ENCODE measurements at regions not wholly inside any gene's neighbourhood (a gene's known extent, or its start where the extent isn't known, plus 50 kb on each side); places are given as distances from the start of the nearest gene placed in this dataset.

DNA sequence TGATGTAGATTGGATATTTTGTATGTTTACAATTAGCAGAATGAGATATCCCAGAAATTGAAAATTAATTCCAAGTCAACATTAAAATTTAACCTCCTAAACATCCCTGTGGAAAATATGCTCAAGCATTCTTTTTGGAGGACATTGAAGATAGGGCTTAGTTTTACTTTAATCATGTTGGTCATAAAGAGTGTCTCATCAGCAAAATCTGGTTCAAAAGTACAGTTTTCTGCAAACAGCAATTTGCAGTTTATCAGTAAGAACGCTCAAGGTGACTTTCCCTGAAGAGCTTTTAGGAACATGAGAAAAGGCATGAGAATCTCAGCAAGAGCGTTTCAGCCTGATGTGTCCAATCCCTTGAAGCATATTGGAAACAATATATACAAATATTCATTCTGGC lies 889.8 kb downstream of the CENPC start:
- no peak for ATAC-seq
- Histone ChIP-seq H3K27me3 (no peaks in the 10 kb centered on the region), H3K27ac (no peak overlapping the region), H3K9me3 (peaks cover 0 to 7% of the 10 kb centered on the region in 2 donors), H3K4me3 (no peak overlapping the region), H3K36me3 (no peaks in the 10 kb centered on the region), H3K4me1 (no peaks in the 10 kb centered on the region)
- intact Hi-C loops (cut with DNase I), result no loop called here
- TF ChIP-seq, protein P1, sequence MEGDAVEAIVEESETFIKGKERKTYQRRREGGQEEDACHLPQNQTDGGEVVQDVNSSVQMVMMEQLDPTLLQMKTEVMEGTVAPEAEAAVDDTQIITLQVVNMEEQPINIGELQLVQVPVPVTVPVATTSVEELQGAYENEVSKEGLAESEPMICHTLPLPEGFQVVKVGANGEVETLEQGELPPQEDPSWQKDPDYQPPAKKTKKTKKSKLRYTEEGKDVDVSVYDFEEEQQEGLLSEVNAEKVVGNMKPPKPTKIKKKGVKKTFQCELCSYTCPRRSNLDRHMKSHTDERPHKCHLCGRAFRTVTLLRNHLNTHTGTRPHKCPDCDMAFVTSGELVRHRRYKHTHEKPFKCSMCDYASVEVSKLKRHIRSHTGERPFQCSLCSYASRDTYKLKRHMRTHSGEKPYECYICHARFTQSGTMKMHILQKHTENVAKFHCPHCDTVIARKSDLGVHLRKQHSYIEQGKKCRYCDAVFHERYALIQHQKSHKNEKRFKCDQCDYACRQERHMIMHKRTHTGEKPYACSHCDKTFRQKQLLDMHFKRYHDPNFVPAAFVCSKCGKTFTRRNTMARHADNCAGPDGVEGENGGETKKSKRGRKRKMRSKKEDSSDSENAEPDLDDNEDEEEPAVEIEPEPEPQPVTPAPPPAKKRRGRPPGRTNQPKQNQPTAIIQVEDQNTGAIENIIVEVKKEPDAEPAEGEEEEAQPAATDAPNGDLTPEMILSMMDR (IDR thresholded peaks at IDR 0.05), result no peak
- no peak for DNase-seq

DNA sequence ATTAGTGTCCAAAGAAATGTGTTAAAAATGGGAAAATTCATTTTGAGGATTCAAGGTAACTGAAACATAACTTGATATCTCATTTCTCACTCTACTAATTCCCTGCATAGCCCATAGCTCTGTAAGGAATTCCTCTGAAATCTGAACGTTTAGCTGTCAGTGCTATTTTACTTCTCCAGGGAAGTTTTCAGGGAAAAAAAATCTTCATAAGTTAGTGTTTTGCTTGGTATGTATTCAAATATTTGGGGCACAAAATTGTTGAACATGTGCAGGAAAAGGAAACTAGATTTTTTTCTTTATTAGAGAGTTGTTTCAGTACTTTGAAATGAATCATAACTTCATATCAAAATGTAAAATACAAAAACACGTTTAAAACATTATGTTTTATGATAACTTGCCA lies 891.4 kb downstream of the CENPC start:
- no peak overlapping the region for H3K4me3 ChIP-seq
- ATAC-seq, result no peak
- DNase-seq, result no peak
- no peaks in the 10 kb centered on the region for H3K27me3 ChIP-seq
- H3K36me3 ChIP-seq, result no peaks in the 10 kb centered on the region
- intact Hi-C loops (cut with DNase I), result no loop called here
- peaks cover 0 to 7% of the 10 kb centered on the region in 2 donors for H3K9me3 ChIP-seq
- no peak overlapping the region for H3K27ac ChIP-seq
- H3K4me1 ChIP-seq, result no peaks in the 10 kb centered on the region
- TF ChIP-seq, protein P1 (IDR thresholded peaks at IDR 0.05), result no peak

GRCh38 chr4:66649236-66649635 lies 896.1 kb downstream of the CENPC start:
- no peak overlapping the region for H3K27ac ChIP-seq
- DNase-seq (no peak), ATAC-seq (no peak)
- no peaks in the 10 kb centered on the region for H3K36me3 ChIP-seq
- no peaks in the 10 kb centered on the region for H3K27me3 ChIP-seq
- H3K9me3 ChIP-seq, result peaks cover 0 to 7% of the 10 kb centered on the region in 2 donors
- TF ChIP-seq, protein P1 (IDR thresholded peaks at IDR 0.05), result no peak
- H3K4me1 ChIP-seq, result no peaks in the 10 kb centered on the region
- intact Hi-C loops (cut with DNase I), result no loop called here
- H3K4me3 ChIP-seq, result no peak overlapping the region

DNA sequence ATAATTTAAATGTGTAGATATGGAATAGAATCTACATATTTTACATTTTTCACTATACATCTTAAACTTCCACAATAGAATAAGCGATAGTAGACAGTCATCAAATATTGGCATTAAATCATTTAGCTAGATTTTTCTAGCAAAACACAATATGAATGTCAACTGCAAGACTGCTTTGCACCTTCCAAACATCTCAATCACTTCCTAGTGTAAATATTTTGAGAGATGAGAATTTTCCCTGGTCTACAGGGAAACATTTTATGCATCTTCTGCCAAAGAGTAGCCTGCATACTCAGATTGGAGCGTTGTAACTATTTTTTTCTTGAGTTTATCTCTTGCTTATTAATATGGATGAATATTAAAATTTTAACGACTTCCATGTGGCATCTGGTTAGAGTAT lies 897.4 kb downstream of the CENPC start:
- Histone ChIP-seq H3K27ac (no peak overlapping the region), H3K27me3 (no peaks in the 10 kb centered on the region), H3K36me3 (no peaks in the 10 kb centered on the region), H3K4me3 (no peak overlapping the region), H3K9me3 (peaks cover 0 to 7% of the 10 kb centered on the region in 2 donors), H3K4me1 (no peaks in the 10 kb centered on the region)
- ATAC-seq (no peak), DNase-seq (no peak)
- intact Hi-C loops (cut with DNase I), result no loop called here
- TF ChIP-seq, protein P1 (IDR thresholded peaks at IDR 0.05), result no peak

DNA sequence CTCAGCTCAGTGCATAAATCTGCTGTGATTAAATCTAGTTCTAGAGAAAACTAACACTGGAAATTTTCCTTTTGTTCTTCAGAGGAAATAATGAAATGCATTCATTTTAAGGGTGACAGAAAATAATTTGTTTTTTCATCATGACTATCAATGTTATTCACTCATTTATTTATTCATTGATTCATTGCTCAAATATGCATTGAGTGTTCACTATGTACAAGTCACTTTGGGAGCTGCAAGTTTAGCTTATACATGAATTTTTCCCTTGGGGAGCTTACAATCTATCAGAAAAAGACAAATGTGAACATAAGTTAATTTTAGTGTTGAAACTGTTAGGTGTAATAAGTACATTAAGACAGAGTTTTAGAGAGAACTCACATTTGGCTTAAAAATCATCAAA lies 897.8 kb downstream of the CENPC start:
- H3K27ac ChIP-seq, result no peak overlapping the region
- no peaks in the 10 kb centered on the region for H3K27me3 ChIP-seq
- H3K4me1 ChIP-seq, result no peaks in the 10 kb centered on the region
- no peak for ATAC-seq
- H3K36me3 ChIP-seq, result no peaks in the 10 kb centered on the region
- intact Hi-C loops (cut with DNase I), result no loop called here
- no peak for DNase-seq
- H3K4me3 ChIP-seq, result no peak overlapping the region
- peaks cover 0 to 7% of the 10 kb centered on the region in 2 donors for H3K9me3 ChIP-seq
- TF ChIP-seq, protein P1 (IDR thresholded peaks at IDR 0.05), result no peak
